SK-N-SH treated with all-trans-retinoic acid at 6 μM for 48 hours (cell line): ENCODE measurements at regions not wholly inside any gene's neighbourhood (a gene's known extent, or its start where the extent isn't known, plus 50 kb on each side); places are given as distances from the start of the nearest gene placed in this dataset.
A peak's percentile ranks its signal among the peaks of the same experiment; 100 is the strongest.

Experiments
- ATAC-seq: fragments of 200-7000 bp; cut with Tn5 transposase; 3 replicates; pipeline ENCODE4 v1.9.1; 2020; ENCODE audit warnings: mild to moderate bottlenecking, moderate library complexity
- ARNTL ChIP-seq: fragments of 450-650 bp; formaldehyde crosslinking; IDR thresholded peaks from 2 replicates; pipeline ENCODE4 v1.5.0; 2020; ENCODE audit warnings: low read depth, mild to moderate bottlenecking, moderate library complexity, borderline replicate concordance
- BACH2 ChIP-seq: fragments of 250-450 bp; sonication (Bioruptor Pico); IDR thresholded peaks from 2 replicates; pipeline ENCODE4 v1.9.0; 2021; ENCODE audit warnings: mild to moderate bottlenecking, borderline replicate concordance
- CSDC2 ChIP-seq: fragments of 250-450 bp; sonication (Bioruptor Pico); IDR thresholded peaks from 2 replicates; pipeline ENCODE4 v1.5.0; 2020; ENCODE audit warnings: mild to moderate bottlenecking, moderate library complexity
- ESRRG ChIP-seq: fragments of 250-450 bp; sonication (Bioruptor Pico); IDR thresholded peaks from 2 replicates; pipeline ENCODE4 v1.6.1; 2021; ENCODE audit warnings: mild to moderate bottlenecking
- GLIS3 ChIP-seq: fragments of 250-450 bp; sonication (Bioruptor Pico); IDR thresholded peaks from 2 replicates; pipeline ENCODE4 v1.5.0; 2020; ENCODE audit warnings: mild to moderate bottlenecking, moderate library complexity
- ISL1 ChIP-seq: fragments of 250-450 bp; sonication (Bioruptor Pico); IDR thresholded peaks from 2 replicates; pipeline ENCODE4 v2.1.2; 2022; ENCODE audit warnings: mild to moderate bottlenecking, moderate library complexity
- OSR1 ChIP-seq: fragments of 250-450 bp; sonication (Bioruptor Pico); IDR thresholded peaks from 2 replicates; pipeline ENCODE4 v1.8.0; 2022; ENCODE audit warnings: moderate library complexity, mild to moderate bottlenecking, inconsistent platforms
- PPARA ChIP-seq: fragments of 250-450 bp; sonication (Bioruptor Pico); IDR thresholded peaks from 2 replicates; pipeline ENCODE4 v1.5.0; 2020; ENCODE audit warnings: mild to moderate bottlenecking, borderline replicate concordance
- RARB ChIP-seq: fragments of 250-450 bp; sonication (Bioruptor Pico); IDR thresholded peaks from 2 replicates; pipeline ENCODE4 v1.8.0; 2021; ENCODE audit warnings: mild to moderate bottlenecking, moderate library complexity
- SNAI2 ChIP-seq: fragments of 250-450 bp; sonication (Bioruptor Pico); IDR thresholded peaks from 2 replicates; pipeline ENCODE4 v1.5.0; 2020; ENCODE audit warnings: mild to moderate bottlenecking, moderate library complexity
- TCF4 ChIP-seq: fragments of 250-450 bp; sonication (Bioruptor Pico); IDR thresholded peaks from 2 replicates; pipeline ENCODE4 v1.8.0; 2021; ENCODE audit warnings: mild to moderate bottlenecking, moderate library complexity, borderline replicate concordance
- TOX ChIP-seq: fragments of 250-450 bp; sonication (Bioruptor Pico); IDR thresholded peaks from 2 replicates; pipeline ENCODE4 v1.8.0; 2021; ENCODE audit warnings: mild to moderate bottlenecking, moderate library complexity, borderline replicate concordance
- ZC3H10 ChIP-seq: fragments of 250-450 bp; sonication (Bioruptor Pico); IDR thresholded peaks from 2 replicates; pipeline ENCODE4 v1.5.1; 2021; ENCODE audit warnings: mild to moderate bottlenecking, moderate library complexity
- ZFP3 ChIP-seq: fragments of 250-450 bp; sonication (Bioruptor Pico); IDR thresholded peaks from 2 replicates; pipeline ENCODE4 v1.5.0; 2020; ENCODE audit warnings: mild to moderate bottlenecking, moderate library complexity
- ZFP30 ChIP-seq: fragments of 450-650 bp; formaldehyde crosslinking; IDR thresholded peaks from 2 replicates; pipeline ENCODE4 v1.5.0; 2022; ENCODE audit warnings: mild to moderate bottlenecking, moderate library complexity
- ZNF565 ChIP-seq: fragments of 450-650 bp; formaldehyde crosslinking; conservative IDR thresholded peaks from 2 replicates; pipeline ENCODE4 v1.5.0; 2020; ENCODE audit warnings: low read depth, mild to moderate bottlenecking, moderate library complexity
- ZNF70 ChIP-seq: fragments of 450-650 bp; formaldehyde crosslinking; IDR thresholded peaks from 2 replicates; pipeline ENCODE4 v1.5.0; 2020; ENCODE audit warnings: mild to moderate bottlenecking, moderate library complexity
- ZNF8 ChIP-seq: fragments of 450-650 bp; formaldehyde crosslinking; IDR thresholded peaks from 2 replicates; pipeline ENCODE4 v1.5.0; 2020; ENCODE audit warnings: mild to moderate bottlenecking, moderate library complexity
- TF ChIP-seq, protein P1 (sequence below): fragments of 250-450 bp; sonication (Bioruptor Pico); IDR thresholded peaks from 2 replicates; pipeline ENCODE4 v1.8.0; 2021; ENCODE audit warnings: low read depth, mild to moderate bottlenecking, moderate library complexity, borderline replicate concordance
- TF ChIP-seq, protein P2 (sequence below): fragments of 250-450 bp; sonication (Bioruptor Pico); IDR thresholded peaks from 2 replicates; pipeline ENCODE4 v1.5.1; 2021; ENCODE audit warnings: mild to moderate bottlenecking, moderate library complexity
- TF ChIP-seq, protein P3 (sequence below): fragments of 250-450 bp; sonication (Bioruptor Pico); IDR thresholded peaks from 2 replicates; pipeline ENCODE4 v1.8.0; 2020; ENCODE audit warnings: mild to moderate bottlenecking, moderate library complexity, borderline replicate concordance
- TF ChIP-seq, protein P4 (sequence below): fragments of 250-450 bp; sonication (Bioruptor Pico); IDR thresholded peaks from 2 replicates; pipeline ENCODE4 v1.5.0; 2020; ENCODE audit warnings: mild to moderate bottlenecking, moderate library complexity
- TF ChIP-seq, protein P5 (sequence below): fragments of 250-450 bp; sonication (Bioruptor Pico); IDR thresholded peaks from 2 replicates; pipeline ENCODE4 v1.5.1; 2020; ENCODE audit warnings: low read depth, mild to moderate bottlenecking, moderate library complexity

DNA sequence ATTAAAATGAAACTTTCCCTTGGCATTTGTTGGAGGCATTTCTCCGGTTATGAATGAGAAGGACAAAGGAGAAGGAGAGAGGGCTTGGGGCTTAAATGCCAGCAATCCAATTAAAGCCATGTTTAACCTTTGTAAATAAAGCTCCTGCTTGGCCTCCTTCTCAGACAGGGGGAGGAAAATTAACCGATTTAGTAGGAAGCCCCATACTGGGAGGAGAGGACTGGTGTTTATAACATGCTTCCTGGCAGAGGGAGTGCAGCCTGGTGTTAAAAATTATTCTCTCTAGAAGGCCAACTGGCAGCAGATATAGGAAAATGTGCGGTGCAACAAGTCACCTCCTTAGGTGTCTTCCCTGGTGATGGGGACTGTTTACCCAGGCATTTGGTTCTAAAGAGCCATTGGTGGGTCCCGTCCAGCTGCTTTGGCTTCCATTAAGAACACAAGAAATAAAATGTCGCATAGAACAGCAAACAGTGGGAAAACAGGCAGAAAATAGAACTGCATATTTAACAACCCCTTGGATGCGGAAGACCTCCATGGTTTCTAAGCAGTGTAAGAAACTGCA is 846.5 kb downstream of the TYW1 start:
- no peak for ATAC-seq
- TF ChIP-seq ZNF565 (CRISPR knock-in tag) (no peak), OSR1 (CRISPR knock-in tag) (no peak)

DNA sequence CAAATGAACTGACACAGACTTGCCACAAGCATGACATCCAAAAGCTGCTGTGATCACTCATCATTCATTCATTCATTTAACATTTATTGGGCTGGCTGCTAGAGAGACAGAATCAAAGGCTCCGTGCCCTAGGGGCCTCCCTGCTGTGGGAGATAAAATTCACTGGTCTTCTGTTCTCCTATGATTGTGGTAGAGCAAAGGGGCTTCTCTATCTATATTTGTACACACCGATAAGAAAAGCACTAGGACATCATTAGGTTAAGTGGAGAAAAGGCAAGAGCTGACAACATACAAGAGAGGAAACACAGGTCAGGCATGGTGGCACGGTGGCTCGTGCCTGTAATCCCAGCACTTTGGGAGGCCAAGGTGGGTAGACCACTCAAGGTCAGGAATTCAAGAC is 847.0 kb downstream of the TYW1 start:
- no peak for TF ChIP-seq ARNTL (CRISPR knock-in tag)
- TF ChIP-seq ZNF8 (CRISPR knock-in tag): peak; percentile 50; the same call in 1 of the 2 replicates

DNA sequence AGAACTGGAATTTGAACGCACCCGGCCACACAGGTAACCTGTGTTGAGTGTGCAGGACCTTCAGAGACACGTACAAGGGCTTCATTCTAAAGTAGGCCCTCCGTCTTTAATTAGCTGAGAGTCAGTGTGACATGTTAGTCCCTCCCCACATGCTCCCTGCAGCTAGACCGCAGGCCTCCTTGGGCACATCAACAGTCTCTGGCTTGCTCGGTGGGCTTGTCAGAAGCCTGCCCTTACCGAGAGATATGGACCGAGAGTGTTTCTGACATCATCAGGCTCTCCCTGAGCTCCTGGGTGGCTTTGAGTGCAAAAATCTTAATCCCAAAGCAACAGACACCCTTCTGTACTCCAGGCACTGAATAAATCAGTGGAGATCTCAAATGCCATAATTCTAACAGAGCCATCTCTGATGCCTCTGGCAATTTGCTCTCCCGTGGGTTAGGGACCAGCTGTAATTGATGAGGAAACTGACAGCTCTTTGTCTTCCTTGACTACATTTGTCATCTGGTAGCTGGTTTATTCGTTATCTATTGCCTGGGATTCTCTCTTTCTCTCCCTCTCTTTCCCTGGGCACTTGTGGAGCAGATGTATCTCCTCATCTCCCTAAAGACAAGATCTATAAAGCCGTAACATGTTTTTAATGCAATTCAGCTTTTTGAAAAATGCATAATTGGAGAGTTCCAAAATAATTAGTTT is 850.6 kb downstream of the TYW1 start:
- no peak for ATAC-seq
- no peak for TF ChIP-seq CSDC2
- TF ChIP-seq BACH2 (CRISPR knock-in tag): no peak
- peak; percentile 89 for TF ChIP-seq TCF4
- no peak for TF ChIP-seq PPARA (CRISPR knock-in tag)
- TF ChIP-seq GLIS3 (CRISPR knock-in tag): no peak
- TF ChIP-seq SNAI2: no peak
- TF ChIP-seq, protein P1, sequence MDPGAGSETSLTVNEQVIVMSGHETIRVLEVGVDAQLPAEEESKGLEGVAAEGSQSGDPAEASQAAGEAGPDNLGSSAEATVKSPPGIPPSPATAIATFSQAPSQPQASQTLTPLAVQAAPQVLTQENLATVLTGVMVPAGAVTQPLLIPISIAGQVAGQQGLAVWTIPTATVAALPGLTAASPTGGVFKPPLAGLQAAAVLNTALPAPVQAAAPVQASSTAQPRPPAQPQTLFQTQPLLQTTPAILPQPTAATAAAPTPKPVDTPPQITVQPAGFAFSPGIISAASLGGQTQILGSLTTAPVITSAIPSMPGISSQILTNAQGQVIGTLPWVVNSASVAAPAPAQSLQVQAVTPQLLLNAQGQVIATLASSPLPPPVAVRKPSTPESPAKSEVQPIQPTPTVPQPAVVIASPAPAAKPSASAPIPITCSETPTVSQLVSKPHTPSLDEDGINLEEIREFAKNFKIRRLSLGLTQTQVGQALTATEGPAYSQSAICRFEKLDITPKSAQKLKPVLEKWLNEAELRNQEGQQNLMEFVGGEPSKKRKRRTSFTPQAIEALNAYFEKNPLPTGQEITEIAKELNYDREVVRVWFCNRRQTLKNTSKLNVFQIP: no peak
- no peak for TF ChIP-seq ZNF70
- TF ChIP-seq ZNF565 (CRISPR knock-in tag): no peak
- no peak for TF ChIP-seq ARNTL (CRISPR knock-in tag)
- TF ChIP-seq RARB (CRISPR knock-in tag): no peak
- TF ChIP-seq ZC3H10 (CRISPR knock-in tag): no peak
- TF ChIP-seq ZFP30: no peak
- no peak for TF ChIP-seq ISL1
- TF ChIP-seq OSR1 (CRISPR knock-in tag): no peak
- TF ChIP-seq ZFP3 (CRISPR knock-in tag): no peak
- TF ChIP-seq, protein P2, sequence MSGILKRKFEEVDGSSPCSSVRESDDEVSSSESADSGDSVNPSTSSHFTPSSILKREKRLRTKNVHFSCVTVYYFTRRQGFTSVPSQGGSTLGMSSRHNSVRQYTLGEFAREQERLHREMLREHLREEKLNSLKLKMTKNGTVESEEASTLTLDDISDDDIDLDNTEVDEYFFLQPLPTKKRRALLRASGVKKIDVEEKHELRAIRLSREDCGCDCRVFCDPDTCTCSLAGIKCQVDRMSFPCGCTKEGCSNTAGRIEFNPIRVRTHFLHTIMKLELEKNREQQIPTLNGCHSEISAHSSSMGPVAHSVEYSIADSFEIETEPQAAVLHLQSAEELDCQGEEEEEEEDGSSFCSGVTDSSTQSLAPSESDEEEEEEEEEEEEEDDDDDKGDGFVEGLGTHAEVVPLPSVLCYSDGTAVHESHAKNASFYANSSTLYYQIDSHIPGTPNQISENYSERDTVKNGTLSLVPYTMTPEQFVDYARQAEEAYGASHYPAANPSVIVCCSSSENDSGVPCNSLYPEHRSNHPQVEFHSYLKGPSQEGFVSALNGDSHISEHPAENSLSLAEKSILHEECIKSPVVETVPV (CRISPR knock-in tag): 0 out of 2 replicates have a peak, but pooled peaks have one; percentile 55
- TF ChIP-seq, protein P3, sequence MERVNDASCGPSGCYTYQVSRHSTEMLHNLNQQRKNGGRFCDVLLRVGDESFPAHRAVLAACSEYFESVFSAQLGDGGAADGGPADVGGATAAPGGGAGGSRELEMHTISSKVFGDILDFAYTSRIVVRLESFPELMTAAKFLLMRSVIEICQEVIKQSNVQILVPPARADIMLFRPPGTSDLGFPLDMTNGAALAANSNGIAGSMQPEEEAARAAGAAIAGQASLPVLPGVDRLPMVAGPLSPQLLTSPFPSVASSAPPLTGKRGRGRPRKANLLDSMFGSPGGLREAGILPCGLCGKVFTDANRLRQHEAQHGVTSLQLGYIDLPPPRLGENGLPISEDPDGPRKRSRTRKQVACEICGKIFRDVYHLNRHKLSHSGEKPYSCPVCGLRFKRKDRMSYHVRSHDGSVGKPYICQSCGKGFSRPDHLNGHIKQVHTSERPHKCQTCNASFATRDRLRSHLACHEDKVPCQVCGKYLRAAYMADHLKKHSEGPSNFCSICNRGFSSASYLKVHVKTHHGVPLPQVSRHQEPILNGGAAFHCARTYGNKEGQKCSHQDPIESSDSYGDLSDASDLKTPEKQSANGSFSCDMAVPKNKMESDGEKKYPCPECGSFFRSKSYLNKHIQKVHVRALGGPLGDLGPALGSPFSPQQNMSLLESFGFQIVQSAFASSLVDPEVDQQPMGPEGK (CRISPR knock-in tag): no peak
- TF ChIP-seq, protein P4, sequence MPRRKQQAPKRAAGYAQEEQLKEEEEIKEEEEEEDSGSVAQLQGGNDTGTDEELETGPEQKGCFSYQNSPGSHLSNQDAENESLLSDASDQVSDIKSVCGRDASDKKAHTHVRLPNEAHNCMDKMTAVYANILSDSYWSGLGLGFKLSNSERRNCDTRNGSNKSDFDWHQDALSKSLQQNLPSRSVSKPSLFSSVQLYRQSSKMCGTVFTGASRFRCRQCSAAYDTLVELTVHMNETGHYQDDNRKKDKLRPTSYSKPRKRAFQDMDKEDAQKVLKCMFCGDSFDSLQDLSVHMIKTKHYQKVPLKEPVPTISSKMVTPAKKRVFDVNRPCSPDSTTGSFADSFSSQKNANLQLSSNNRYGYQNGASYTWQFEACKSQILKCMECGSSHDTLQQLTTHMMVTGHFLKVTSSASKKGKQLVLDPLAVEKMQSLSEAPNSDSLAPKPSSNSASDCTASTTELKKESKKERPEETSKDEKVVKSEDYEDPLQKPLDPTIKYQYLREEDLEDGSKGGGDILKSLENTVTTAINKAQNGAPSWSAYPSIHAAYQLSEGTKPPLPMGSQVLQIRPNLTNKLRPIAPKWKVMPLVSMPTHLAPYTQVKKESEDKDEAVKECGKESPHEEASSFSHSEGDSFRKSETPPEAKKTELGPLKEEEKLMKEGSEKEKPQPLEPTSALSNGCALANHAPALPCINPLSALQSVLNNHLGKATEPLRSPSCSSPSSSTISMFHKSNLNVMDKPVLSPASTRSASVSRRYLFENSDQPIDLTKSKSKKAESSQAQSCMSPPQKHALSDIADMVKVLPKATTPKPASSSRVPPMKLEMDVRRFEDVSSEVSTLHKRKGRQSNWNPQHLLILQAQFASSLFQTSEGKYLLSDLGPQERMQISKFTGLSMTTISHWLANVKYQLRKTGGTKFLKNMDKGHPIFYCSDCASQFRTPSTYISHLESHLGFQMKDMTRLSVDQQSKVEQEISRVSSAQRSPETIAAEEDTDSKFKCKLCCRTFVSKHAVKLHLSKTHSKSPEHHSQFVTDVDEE (CRISPR knock-in tag): peak; percentile 80
- 0 out of 2 replicates have a peak, but pooled peaks have one; percentile 37 for TF ChIP-seq ZNF8 (CRISPR knock-in tag)
- TF ChIP-seq ESRRG (CRISPR knock-in tag): no peak
- TF ChIP-seq, protein P5, sequence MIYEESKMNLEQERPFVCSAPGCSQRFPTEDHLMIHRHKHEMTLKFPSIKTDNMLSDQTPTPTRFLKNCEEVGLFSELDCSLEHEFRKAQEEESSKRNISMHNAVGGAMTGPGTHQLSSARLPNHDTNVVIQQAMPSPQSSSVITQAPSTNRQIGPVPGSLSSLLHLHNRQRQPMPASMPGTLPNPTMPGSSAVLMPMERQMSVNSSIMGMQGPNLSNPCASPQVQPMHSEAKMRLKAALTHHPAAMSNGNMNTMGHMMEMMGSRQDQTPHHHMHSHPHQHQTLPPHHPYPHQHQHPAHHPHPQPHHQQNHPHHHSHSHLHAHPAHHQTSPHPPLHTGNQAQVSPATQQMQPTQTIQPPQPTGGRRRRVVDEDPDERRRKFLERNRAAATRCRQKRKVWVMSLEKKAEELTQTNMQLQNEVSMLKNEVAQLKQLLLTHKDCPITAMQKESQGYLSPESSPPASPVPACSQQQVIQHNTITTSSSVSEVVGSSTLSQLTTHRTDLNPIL (CRISPR knock-in tag): no peak
- TF ChIP-seq TOX (CRISPR knock-in tag): no peak

More for the DNA sequence above, 847.0 kb downstream of the TYW1 start:
- ATAC-seq: no peak
